NCI-H345 (cell line): ENCODE measurements at regions not wholly inside any gene's neighbourhood (a gene's known extent, or its start where the extent isn't known, plus 50 kb on each side); places are given as distances from the start of the nearest gene placed in this dataset.

Experiments used
- DNase-seq: peaks from one replicate; lab custom pipeline; 2025; lab: John Stamatoyannopoulos, UW

GRCh38 chr5:133738271-133738670, 125.9 kb upstream of the FSTL4 start:
- no peak for DNase-seq

GRCh38 chr5:133736512-133736911, 124.2 kb upstream of the FSTL4 start:
- DNase-seq = no peak

DNA sequence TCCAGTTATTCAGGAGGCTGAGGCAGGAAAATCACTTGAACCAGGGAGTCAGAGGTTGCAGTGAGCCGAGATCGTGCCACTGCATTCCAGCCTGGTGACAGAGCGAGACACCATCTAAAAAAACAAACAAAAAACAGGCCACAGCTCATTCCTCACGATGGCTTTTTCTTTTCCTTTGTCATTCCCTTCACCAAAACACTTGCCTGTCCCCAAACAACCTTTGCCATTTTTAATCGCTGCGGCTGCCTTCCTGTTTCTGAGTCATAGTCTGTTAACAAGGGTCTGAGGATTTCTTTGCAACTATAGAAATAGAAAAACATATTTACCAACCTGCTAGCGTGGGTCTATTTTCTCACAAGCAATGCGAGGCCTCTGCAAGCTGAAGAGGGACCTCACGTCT, 123.0 kb upstream of the FSTL4 start:
- no peak for DNase-seq

GRCh38 chr5:133734916-133735315, 122.6 kb upstream of the FSTL4 start:
- DNase-seq = no peak

- DNase-seq = no peak
These were observed 120.2 kb upstream of the FSTL4 start for GRCh38 chr5:133732536-133732935.

- no peak for DNase-seq
These were observed 119.6 kb upstream of the FSTL4 start for GRCh38 chr5:133731951-133732350.

- no peak for DNase-seq
These were observed 118.5 kb upstream of the FSTL4 start for GRCh38 chr5:133730866-133731265.

- no peak for DNase-seq
These were observed 118.0 kb upstream of the FSTL4 start for GRCh38 chr5:133730346-133730745.

DNA sequence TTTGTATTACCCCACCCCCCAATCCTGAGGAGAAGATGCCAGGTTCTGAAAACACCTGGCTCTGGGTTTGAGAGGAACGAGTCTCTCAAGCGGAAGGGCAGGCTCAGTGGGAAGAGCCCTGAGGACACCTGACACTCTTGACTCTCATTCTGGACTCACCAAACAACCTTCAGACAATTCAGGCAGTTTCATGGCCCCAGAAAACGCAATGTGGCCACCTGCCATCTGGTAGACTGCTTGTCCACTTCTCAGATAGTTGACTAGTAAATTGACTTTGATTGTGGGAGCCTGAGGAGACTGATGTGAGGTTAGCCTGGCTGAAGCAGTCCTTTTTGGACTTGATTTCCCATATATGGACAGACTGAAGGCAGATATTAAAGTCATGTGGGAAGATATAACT, 117.5 kb upstream of the FSTL4 start:
- DNase-seq = no peak

- no peak for DNase-seq
These were observed 116.1 kb upstream of the FSTL4 start for GRCh38 chr5:133728475-133728874.

- DNase-seq = no peak
These were observed 115.3 kb upstream of the FSTL4 start for GRCh38 chr5:133727636-133728035.

DNA sequence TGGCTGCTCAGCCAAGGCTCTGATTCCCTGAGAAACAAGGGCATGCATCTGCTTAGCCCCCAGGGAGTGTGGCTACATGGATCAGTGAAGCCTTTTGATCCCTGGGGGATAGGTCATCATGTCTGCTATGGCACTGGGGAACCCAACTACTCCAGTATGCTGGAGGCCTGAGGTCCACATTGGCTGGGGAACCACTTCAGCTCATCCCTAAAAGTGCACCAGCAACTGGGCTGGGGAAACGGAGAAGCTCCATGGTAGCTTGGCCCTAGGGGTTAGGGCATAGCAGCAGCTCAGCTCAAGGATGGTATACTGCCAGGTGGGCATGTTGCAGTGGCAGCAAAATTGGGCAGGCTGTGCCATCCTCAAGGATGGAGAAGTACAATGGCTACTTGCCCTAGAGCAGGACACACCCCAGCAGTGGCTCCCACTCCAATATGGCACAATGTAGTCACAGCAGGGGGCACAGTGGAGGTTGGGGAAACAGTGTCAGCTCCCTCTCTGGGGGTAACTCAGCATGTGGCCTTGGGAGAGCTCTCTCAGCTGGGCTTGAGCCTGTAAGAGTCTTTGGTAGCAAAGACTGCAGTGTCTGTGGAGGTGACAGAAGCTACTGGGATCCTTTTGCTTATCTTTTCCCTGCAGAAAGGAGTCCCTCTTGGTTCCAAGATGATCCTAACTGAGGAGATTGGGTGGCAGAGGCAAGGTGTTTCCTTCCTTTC, 111.5 kb upstream of the FSTL4 start:
- no peak for DNase-seq

DNA sequence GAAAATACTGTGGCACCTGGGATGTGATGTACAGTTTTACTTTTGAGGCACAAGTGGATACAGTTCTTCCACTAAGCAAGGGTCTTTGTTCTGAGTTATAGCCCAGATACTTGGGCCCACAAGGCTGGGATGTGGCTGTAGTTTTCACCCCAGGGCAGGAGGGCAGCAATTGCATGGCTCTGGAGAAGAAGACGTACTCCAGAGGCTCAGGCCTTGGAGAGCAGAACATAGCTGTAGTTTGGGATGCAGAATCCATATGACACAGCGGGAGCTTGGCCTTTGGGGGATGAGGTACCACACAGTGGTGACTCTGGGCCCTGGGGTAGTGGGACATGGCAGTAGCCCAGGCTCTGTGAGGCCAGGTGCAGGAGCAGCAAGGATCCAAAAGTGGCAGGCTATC, 110.8 kb upstream of the FSTL4 start:
- DNase-seq = no peak

GRCh38 chr5:133721365-133721764, 109.0 kb upstream of the FSTL4 start:
- no peak for DNase-seq

DNA sequence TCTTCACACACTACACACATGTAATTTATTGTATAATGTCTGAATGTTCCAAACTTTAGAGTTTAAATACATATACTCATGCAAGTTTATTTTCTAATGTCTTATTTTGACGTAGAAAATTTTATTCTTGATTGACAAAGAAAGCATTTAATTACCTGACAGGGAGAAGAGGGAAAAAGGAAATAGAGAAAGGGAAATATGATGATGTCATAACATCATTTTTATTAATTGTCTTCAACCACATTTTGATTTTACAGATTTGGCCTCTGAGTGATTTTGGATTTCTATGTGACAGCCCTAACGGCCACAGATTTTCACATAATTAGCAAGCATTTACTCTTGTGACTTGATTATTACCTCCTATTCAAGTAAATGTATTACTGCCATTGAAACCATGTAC, 106.1 kb upstream of the FSTL4 start:
- DNase-seq = no peak

DNA sequence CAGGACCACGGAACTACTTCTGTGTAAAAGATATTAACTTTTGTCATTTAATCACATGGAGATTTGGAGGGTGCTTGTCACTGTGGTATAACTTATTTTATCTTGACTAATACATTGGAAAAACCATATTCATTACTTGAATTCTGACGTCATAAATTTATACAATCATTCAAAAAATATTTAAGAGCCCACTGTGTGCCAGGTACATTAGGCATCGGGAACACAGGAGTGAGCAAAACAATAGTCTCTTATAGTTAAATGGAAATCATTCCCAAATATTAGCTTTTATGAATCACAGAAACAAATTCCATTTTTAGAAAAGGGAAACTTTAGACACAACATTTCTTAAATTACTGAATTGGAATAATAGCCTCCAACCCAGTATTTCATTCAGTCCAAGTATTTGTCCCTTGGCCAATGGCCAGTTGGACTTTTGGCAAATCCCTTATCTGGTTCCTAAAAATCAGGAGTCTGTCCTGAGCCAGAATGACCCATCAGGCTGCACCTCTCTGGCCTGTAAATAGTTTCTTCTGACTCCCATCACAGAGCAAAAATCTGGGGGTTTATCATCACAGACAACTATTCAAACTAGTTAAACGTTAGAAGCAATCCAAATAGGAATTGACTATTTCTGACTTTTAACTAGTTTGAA, 104.3 kb upstream of the FSTL4 start:
- no peak for DNase-seq

- DNase-seq = no peak
These were observed 103.3 kb upstream of the FSTL4 start for GRCh38 chr5:133715616-133716015.

DNA sequence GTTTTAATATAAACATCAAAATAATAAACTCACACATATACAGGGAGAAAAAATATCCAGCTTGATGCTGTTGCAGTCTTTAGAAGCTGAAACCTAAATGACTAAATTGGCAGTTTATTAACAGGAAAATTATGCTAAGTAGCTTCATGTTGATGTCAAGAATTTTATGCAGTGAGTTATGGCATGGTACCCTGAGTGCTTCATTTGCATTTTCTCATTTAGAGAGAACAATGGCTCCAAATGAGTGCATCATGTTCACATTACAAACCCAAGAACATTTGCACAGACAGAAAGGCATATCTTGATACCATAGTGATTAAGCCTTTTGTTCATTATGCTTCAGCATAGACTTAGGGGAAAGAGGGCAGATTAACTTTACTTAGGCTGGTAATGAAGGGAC, 102.9 kb upstream of the FSTL4 start:
- DNase-seq = no peak

DNA sequence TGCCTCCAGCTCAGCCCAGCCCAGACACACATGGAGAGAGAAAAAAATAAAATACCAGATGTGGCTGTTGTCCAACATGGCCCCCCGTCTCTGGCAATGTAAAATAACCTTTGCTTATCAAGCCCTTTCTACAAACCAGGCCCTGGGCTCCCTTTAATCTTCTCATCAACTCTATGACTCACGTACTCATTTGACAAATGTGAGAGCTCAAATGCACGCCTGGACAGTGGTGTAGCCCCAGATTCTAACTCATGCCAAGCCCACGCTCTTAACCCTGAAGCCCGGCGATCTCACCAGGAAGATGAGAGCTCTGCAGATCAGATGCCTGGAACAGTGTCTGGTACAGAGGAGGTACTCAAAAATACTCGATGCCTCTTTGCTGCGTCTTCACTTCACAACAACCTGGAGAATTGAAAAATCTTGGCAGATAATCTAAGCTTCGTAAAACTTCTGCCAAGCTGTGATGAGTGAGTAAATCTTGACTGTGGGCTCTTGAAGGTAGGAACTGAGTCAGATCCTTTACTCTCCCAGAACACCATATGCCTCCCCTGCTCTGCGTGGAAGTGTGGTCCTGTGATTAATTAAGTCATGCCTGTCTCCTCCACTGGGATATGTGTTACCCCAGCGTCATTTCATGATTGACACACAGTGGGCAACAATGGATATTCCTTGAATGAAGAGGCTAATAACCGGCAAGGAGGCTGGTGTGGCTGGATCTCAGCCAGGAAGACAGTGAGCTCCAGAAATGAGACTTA, 102.0 kb upstream of the FSTL4 start:
- no peak for DNase-seq

DNA sequence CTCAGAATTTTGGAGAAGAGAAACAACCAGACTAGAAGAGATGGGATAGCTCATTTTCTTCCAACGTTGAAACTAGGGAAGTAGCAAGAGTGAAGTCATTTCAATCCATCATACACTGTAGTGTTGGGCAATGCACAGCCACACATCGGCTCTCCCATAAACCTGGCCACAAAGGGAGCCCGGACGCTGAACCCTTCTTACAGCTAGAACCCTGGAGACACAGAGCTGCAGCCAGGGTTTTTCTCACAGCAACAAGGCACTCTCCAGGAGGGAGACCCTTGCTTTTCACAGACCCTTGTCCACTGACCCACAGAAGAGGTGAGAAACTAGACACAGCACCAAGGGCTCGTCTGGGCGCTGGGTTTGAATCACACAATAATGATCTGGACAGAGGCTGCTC, 101.4 kb upstream of the FSTL4 start:
- no peak for DNase-seq

- no peak for DNase-seq
These were observed 100.9 kb upstream of the FSTL4 start for GRCh38 chr5:133713209-133713608.

DNA sequence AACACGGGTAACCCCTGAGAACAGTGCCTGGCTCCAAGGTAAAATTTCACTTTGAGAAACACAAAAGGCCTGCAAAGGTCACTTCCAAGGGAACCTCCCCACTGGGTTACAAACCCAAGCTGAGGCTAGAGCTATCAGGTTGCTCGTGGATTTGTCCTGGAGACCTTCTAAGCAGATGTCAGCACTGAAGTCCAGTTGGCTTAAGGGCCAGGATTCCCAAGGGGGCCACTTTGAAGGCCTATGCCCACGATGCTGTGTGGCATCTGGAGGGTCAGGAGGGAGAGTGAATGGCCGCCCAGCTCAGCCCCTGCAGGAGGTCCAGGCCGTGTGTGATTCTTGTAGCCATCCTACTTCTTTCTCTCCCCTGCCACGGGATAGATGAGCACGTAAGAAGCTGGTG, 100.2 kb upstream of the FSTL4 start:
- no peak for DNase-seq

GRCh38 chr5:133709209-133709725, 96.9 kb upstream of the FSTL4 start:
- DNase-seq = no peak
